ENCODE measurements at regions not wholly inside any gene's neighbourhood (a gene's known extent, or its start where the extent isn't known, plus 50 kb on each side); places are given as distances from the start of the nearest gene placed in this dataset.

DNA sequence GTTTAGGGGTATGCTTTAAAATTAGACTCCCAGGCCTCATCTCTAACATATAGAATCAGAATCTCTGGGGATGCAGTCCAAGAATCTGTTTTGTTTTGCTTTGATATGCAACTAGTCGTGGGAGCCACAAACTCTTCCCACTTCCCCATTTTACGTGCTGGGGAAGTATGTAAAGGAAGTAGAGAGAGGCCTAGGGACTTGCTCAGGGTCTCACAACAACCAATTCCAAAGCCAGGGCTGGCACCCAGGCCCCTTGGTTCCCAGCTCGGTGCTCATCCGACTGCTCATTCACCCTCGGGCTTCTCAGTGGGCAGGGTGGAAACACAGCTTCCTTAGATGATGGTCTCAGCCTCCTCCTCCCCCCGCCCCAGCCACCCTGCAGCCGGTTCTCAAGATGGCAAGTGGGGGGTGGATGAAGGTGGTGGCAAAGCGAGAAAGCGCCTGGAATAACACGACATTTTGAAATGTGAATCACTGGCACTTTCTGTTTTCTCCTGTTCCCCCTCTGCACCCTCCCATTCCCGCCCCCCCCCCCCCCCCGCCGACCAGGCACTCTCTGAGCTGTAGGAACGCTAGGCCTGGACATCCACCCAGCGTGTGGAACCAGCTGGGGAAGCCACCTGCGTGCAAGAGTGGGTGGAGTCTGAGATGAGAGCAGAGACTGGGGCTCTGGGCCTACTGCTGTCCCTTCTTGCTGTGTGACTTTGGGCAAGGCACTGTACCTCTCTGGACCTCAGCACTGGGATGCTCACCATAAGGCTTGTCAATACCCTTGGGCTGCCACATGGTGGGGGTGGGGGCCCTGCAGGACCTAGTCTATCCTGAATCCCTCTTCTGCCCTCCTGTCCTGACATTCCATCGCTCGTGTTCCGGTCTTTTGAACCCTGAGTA is 214.5 kb downstream of the RPLP1 start:
- WGBS, 3 donors = 67 to 77% (median 73%) methylated on average over 18 to 19 of the region's 19 CpGs
- TF ChIP-seq POLR2A (IDR thresholded peaks at IDR 0.05) = no peak

DNA sequence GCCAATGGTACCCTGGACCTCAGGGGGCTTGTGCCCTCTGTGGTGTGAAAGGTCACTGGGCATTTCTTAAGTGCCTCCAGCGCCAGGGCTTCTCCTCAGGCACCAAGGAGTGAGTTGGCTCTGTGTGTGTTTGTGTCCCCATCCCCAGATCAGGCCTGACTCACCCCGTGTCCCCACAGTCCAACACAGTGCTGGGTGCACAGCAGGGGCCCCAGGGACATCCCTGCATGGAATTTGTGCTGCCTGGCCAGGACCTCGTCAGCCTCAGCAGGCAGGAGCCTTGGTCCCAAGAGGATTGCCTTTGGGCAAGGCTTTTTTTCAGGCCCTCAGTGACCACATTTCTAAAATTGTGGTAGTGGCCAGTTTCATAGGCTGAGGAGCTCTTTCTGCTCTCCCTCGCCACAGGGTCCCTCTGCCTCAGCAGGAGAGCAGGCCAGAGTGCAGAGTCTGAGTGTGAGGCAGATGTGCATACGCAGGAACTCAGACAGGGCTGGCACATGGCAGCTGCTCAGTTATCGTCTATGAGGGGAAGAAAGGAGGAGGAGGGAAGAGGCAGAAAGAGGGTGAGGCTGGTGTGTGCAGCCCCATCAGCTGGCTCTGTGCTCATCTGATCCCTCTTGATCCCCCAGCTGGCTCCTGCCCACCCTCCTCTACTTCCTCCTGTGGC is 215.6 kb downstream of the RPLP1 start:
- no peak for DNase-seq
- Histone ChIP-seq H3K27ac (no peak overlapping the region), H3K36me3 (no peaks in the 10 kb centered on the region), H3K4me1 (ENCODE audit: insufficient read depth) (peaks cover 10% of the 10 kb centered on the region), H3K27me3 (no peaks in the 10 kb centered on the region), H3K9me3 (no peaks in the 10 kb centered on the region), H3K4me3 (no peak overlapping the region)
- TF ChIP-seq, protein P1, sequence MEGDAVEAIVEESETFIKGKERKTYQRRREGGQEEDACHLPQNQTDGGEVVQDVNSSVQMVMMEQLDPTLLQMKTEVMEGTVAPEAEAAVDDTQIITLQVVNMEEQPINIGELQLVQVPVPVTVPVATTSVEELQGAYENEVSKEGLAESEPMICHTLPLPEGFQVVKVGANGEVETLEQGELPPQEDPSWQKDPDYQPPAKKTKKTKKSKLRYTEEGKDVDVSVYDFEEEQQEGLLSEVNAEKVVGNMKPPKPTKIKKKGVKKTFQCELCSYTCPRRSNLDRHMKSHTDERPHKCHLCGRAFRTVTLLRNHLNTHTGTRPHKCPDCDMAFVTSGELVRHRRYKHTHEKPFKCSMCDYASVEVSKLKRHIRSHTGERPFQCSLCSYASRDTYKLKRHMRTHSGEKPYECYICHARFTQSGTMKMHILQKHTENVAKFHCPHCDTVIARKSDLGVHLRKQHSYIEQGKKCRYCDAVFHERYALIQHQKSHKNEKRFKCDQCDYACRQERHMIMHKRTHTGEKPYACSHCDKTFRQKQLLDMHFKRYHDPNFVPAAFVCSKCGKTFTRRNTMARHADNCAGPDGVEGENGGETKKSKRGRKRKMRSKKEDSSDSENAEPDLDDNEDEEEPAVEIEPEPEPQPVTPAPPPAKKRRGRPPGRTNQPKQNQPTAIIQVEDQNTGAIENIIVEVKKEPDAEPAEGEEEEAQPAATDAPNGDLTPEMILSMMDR (IDR thresholded peaks at IDR 0.05) = no peak
- TF ChIP-seq POLR2A (IDR thresholded peaks at IDR 0.05) (no peak), EP300 (IDR thresholded peaks at IDR 0.05) (no peak)
- 68 to 80% (median 73%) methylated on average over 6 of the region's 6 CpGs for WGBS, 3 donors
- intact Hi-C loops (cut with DNase I) = no loop called here

More for the DNA sequence above, 214.5 kb downstream of the RPLP1 start:
- intact Hi-C loops (cut with DNase I) = no loop called here
- H3K9me3 ChIP-seq = no peaks in the 10 kb centered on the region
- H3K4me3 ChIP-seq = no peak overlapping the region
- no peak overlapping the region for H3K27ac ChIP-seq
- no peaks in the 10 kb centered on the region for H3K36me3 ChIP-seq
- no peak for DNase-seq
- H3K4me1 ChIP-seq (ENCODE audit: insufficient read depth) = peaks cover 10% of the 10 kb centered on the region
- H3K27me3 ChIP-seq = no peaks in the 10 kb centered on the region

DNA sequence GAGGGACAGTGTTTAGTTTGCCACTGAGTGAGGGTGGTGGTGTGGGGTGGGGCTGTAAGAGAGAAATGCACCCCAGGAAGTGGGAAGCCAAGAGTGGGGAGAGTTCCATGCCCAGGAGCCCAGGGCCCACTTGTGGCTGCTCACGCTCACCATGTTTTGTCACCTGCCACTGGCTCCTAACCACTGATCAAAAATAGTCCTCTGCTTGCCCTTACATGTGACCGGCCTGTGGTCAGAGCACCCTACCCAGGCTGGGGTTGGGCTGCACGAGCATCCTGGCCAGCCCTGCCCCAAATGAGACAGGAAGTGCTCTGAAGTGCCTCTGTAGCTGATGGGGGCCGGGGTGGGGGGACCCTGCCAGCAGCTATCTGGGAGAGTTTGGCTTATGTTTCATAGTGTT is 216.3 kb downstream of the RPLP1 start:
- no peak for DNase-seq
- Histone ChIP-seq H3K27me3 (no peaks in the 10 kb centered on the region), H3K36me3 (no peaks in the 10 kb centered on the region), H3K4me1 (ENCODE audit: insufficient read depth) (peaks cover 10% of the 10 kb centered on the region), H3K9me3 (no peaks in the 10 kb centered on the region), H3K27ac (no peak overlapping the region), H3K4me3 (no peak overlapping the region)
- intact Hi-C loops (cut with DNase I) = no loop called here
- WGBS, 3 donors = 71 to 96% (median 81%) methylated on average over 4 of the region's 4 CpGs
- TF ChIP-seq EP300 (IDR thresholded peaks at IDR 0.05) = no peak
- TF ChIP-seq, protein P1 (IDR thresholded peaks at IDR 0.05) = no peak
- no peak for TF ChIP-seq POLR2A (IDR thresholded peaks at IDR 0.05)

DNA sequence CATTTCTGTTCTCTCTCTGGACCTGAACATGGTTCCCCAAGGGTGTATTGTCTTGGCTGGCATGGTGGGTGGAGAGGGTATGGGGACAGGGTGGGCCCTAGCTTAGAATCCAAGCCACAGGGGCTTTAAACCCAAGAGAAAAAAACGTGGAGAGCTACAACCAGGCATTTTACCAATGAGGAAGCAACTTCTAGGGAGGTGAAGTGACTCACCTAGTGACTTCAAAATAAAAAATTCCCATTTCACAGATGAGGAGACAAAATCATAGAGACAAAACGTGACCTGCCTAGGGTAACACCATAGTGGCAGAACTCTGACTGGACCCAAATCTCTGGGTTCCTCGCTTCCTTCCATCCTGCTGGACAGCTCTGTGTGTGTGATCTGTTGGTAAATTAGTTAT is 216.8 kb downstream of the RPLP1 start:
- Histone ChIP-seq H3K4me1 (ENCODE audit: insufficient read depth) (peaks cover 10% of the 10 kb centered on the region), H3K4me3 (no peak overlapping the region), H3K27ac (no peak overlapping the region), H3K27me3 (no peaks in the 10 kb centered on the region), H3K9me3 (no peaks in the 10 kb centered on the region), H3K36me3 (no peaks in the 10 kb centered on the region)
- intact Hi-C loops (cut with DNase I) = no loop called here
- DNase-seq = no peak
- TF ChIP-seq, protein P1 (IDR thresholded peaks at IDR 0.05) = no peak
- TF ChIP-seq EP300 (IDR thresholded peaks at IDR 0.05) = no peak
- no peak for TF ChIP-seq POLR2A (IDR thresholded peaks at IDR 0.05)
- 68 to 81% (median 76%) methylated on average over 3 of the region's 3 CpGs for WGBS, 3 donors
